Thyroid gland (tissue), 4 donors: ENCODE measurements at regions not wholly inside any gene's neighbourhood (a gene's known extent, or its start where the extent isn't known, plus 50 kb on each side); places are given as distances from the start of the nearest gene placed in this dataset.

Experiments
- POLR2A ChIP-seq, 2 donors: fragments of 450-650 bp; IDR thresholded peaks; one replicate each; pipeline ENCODE4 v1.6.1; 2017; ENCODE audit warnings: antibody characterized with exemption in 2 of 2, mild to moderate bottlenecking in 2 of 2, moderate library complexity in 1 of 2
- TF ChIP-seq, protein P1 (sequence below), 6 experiments: fragments of 200-600 bp in 3 of 6; fragments of 450-650 bp in 3 of 6; sonication (generic) in 3 of 6; IDR thresholded peaks; one replicate each; pipeline ENCODE4 v1.5.1; 2016 to 2019; ENCODE audit warnings: antibody characterized with exemption in 6 of 6, mild to moderate bottlenecking in 2 of 6, inconsistent platforms in 1 of 6, moderate library complexity in 1 of 6

DNA sequence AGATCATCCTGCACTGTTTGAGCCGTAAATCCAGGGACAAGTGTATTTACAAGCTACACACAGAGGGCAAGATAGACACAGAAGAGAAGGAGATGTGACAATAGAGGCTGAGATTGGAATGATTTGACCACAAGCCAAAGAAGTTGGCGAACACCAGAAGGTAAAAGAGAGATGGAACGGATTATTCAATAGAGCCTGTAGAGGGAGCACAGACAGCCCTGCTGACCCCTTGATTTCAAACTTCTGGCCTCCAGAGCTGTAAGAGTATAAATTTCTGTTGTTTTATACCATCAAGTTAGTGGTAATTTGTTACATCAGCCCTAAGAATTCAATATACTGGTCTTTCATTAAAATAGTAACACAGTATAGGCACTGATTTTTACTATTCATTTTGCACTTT is 447.8 kb downstream of the FAT4 start:
- TF ChIP-seq, protein P1, sequence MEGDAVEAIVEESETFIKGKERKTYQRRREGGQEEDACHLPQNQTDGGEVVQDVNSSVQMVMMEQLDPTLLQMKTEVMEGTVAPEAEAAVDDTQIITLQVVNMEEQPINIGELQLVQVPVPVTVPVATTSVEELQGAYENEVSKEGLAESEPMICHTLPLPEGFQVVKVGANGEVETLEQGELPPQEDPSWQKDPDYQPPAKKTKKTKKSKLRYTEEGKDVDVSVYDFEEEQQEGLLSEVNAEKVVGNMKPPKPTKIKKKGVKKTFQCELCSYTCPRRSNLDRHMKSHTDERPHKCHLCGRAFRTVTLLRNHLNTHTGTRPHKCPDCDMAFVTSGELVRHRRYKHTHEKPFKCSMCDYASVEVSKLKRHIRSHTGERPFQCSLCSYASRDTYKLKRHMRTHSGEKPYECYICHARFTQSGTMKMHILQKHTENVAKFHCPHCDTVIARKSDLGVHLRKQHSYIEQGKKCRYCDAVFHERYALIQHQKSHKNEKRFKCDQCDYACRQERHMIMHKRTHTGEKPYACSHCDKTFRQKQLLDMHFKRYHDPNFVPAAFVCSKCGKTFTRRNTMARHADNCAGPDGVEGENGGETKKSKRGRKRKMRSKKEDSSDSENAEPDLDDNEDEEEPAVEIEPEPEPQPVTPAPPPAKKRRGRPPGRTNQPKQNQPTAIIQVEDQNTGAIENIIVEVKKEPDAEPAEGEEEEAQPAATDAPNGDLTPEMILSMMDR (IDR thresholded peaks at IDR 0.05): peak in 1 of 6 experiments; percentile 2
- TF ChIP-seq POLR2A (IDR thresholded peaks at IDR 0.05): no peak
